ENCODE measurements at regions not wholly inside any gene's neighbourhood (a gene's known extent, or its start where the extent isn't known, plus 50 kb on each side); places are given as distances from the start of the nearest gene placed in this dataset.

DNA sequence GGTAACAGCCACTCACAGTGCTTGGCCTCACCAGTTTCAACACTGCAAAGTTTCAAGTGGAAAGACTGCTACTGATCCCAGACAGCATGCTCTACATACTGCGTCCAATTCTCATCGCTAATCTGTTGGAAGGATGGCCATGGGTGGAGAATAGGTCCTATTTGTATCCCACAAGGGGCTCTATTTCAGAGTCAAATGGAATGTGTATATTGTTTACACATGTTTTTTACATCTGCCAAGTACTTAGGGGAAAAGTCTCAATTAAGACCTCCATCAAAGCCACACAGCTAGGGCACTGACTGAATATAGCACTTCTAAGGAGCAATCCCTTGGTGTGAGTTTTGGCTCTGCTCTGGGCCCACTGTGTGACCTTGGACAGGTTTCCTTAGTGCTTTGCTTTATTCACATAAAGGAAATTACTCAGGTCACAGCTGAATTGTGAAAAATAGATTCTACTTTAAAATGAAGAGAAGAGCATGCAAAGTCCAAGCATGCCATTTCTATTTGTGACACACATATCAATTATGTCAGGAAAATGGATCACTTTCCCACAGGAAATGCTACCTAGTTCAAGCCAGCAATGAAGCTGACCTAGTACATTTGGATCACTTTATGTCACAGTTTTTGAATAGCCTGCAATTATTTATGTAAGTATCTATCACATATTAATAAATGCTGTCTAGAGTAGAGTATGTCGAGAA lies 112.9 kb upstream of the STK17B start:
- no peak overlapping the region for H3K4me3 ChIP-seq (ENCODE audit: low read depth, low read length)
- in situ Hi-C loops (cut with HindIII; ENCODE audit: low sequenced_read_pairs), result no loop called here
- TF ChIP-seq, protein P1, sequence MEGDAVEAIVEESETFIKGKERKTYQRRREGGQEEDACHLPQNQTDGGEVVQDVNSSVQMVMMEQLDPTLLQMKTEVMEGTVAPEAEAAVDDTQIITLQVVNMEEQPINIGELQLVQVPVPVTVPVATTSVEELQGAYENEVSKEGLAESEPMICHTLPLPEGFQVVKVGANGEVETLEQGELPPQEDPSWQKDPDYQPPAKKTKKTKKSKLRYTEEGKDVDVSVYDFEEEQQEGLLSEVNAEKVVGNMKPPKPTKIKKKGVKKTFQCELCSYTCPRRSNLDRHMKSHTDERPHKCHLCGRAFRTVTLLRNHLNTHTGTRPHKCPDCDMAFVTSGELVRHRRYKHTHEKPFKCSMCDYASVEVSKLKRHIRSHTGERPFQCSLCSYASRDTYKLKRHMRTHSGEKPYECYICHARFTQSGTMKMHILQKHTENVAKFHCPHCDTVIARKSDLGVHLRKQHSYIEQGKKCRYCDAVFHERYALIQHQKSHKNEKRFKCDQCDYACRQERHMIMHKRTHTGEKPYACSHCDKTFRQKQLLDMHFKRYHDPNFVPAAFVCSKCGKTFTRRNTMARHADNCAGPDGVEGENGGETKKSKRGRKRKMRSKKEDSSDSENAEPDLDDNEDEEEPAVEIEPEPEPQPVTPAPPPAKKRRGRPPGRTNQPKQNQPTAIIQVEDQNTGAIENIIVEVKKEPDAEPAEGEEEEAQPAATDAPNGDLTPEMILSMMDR (IDR thresholded peaks at IDR 0.05; ENCODE audit: low read depth, low read length), result no peak
- no peak for DNase-seq (ENCODE audit: low read depth, low spot score)

DNA sequence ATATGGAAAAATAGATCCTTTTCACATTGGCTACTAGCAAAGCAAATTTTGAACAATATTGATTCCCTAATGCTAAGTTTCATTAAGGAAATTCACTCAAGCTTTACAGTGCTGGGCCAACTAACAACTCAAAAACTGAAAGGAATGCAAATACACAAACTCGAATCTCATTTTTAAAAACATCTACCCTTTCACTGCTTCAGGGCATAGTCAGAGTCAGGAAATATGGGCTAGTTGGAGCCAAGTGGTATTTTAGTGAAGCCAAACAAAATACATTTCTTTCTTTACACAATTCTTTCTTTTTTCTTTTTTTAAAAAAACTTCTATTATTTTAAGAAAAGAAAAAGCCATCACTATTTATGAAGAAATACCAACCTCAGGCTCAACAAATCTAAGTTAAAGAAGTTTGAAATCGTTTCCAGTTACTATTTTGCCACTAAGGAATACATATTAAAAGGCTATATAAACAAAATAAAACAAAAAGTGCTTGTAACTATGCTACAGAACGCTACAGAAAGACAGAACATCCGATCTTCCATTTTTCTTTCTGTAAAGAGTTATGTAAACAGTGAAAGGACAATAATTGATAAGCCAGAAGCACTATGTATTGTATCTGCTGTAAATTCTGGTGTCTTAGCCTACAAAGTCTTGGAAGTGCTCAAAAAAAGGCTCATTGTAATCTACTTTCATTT lies 113.6 kb upstream of the STK17B start:
- TF ChIP-seq, protein P1 (IDR thresholded peaks at IDR 0.05; ENCODE audit: low read depth, low read length), result no peak
- peak; percentile 26 for DNase-seq (ENCODE audit: low read depth, low spot score)
- no peak overlapping the region for H3K4me3 ChIP-seq (ENCODE audit: low read depth, low read length)
- in situ Hi-C loops (cut with HindIII; ENCODE audit: low sequenced_read_pairs), result no loop called here

DNA sequence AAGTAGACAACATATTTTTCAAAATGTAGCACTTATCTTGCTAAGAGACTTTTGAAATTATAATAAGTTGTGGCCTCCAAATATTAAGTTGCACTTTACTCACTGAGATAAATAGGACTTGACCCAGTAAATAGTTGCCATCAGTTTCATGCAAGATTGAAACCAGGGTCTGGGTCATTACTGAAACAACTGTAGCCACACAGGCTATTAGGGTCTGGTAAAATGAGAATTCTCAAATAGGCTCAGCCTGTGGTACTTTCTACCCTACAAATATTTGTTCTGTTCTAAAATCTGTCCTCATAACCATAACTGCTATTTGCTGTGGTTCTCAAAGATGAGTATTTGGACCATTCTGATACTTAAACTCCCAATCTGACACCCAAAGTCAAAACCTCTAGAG lies 115.4 kb upstream of the STK17B start:
- no peak overlapping the region for H3K4me3 ChIP-seq (ENCODE audit: low read depth, low read length)
- no peak for DNase-seq (ENCODE audit: low read depth, low spot score)
- in situ Hi-C loops (cut with HindIII; ENCODE audit: low sequenced_read_pairs), result no loop called here
- TF ChIP-seq, protein P1 (IDR thresholded peaks at IDR 0.05; ENCODE audit: low read depth, low read length), result no peak

DNA sequence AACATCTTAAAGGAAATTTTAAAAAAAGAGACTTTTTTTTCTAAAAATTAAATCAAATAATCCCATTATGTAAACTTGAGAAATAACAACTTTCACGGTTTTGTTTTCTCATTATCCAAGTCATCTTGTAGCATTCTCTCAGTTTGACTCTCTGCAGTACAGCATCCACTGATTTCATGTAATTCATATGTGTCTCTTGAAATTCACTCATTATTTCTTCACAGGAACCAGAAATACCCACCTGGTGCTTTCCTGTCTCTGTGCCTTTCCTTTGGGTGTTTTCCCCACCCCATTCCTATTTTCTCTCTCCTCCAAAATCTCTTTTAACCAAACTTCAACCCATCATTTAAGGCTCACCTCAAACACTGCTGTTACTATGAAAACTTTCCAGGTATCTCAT lies 116.1 kb upstream of the STK17B start:
- in situ Hi-C loops (cut with HindIII; ENCODE audit: low sequenced_read_pairs), result no loop called here
- no peak overlapping the region for H3K4me3 ChIP-seq (ENCODE audit: low read depth, low read length)
- TF ChIP-seq, protein P1 (IDR thresholded peaks at IDR 0.05; ENCODE audit: low read depth, low read length), result no peak
- no peak for DNase-seq (ENCODE audit: low read depth, low spot score)

DNA sequence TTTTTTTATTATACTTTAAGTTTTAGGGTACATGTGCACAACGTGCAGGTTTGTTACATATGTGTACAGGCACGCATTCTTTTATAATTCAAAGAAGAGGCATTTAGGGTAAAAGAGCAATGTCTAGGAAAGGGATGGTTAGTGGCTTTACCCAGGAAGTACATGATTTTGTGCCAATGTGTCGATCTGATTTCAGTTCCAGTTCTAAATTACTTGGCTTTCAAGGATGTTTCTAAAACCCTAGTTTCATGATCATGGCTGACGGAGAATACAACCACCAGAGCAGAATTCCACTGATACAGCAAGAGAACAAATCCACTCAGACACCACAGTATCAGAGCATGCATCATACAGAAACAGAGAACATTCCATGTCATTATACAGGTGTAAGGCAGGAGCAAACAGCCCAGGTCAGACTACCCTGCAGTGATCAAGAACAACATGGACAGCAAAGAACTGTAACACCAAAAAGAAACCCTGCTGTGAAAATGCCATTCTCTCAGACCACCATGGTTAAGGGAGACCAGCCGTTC lies 116.7 kb upstream of the STK17B start:
- TF ChIP-seq, protein P1 (IDR thresholded peaks at IDR 0.05; ENCODE audit: low read depth, low read length), result no peak

DNA sequence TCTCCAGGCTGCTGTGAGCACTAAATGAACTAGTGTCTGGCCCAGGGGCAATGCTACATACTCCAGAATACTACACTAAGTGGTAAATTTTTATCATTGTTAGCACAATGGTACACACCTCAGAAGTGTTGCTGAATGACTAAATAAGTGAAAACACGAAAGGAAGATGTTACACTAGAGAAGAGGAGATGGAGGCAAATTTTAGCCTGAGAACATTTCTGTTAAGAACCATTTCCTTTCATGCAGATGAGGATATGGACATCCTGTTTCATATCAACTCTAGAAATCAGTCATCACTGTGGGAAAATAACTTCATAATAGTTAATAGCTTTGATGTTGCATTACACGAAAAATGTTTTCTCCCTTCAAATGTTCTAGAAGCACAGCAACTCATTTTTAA lies 117.6 kb upstream of the STK17B start:
- H3K4me3 ChIP-seq (ENCODE audit: low read depth, low read length), result no peak overlapping the region
- no peak for DNase-seq (ENCODE audit: low read depth, low spot score)
- in situ Hi-C loops (cut with HindIII; ENCODE audit: low sequenced_read_pairs), result no loop called here
- TF ChIP-seq, protein P1 (IDR thresholded peaks at IDR 0.05; ENCODE audit: low read depth, low read length), result no peak

More for the DNA sequence above, 116.7 kb upstream of the STK17B start:
- DNase-seq (ENCODE audit: low read depth, low spot score), result no peak
- no peak overlapping the region for H3K4me3 ChIP-seq (ENCODE audit: low read depth, low read length)
- in situ Hi-C loops (cut with HindIII; ENCODE audit: low sequenced_read_pairs), result no loop called here
